Pancreas (tissue), 10 donors: ENCODE measurements at regions not wholly inside any gene's neighbourhood (a gene's known extent, or its start where the extent isn't known, plus 50 kb on each side); places are given as distances from the start of the nearest gene placed in this dataset.

ENCODE experiments used
- ATAC-seq, 4 donors: fragments of 200-7000 bp; cut with Tn5 transposase; one replicate each; pipeline versions ENCODE4 v1.8.0 to v1.9.1; 2020; ENCODE audit warnings: mild to moderate bottlenecking in 4 of 4, moderate library complexity in 4 of 4
- DNase-seq, 6 donors: peaks; one replicate each; pipeline ENCODE4 v3.0.0-alpha.2; 2020
- FAIRE-seq: peaks from 2 replicates; lab custom pipeline; 2012; peaks lifted over from hg19 to GRCh38; lab: Jason Lieb, UNC
- H3K27ac ChIP-seq, 4 donors: fragments of 200-600 bp; sonication (generic); 1 replicate in 3 of 4; 2 replicates in 1 of 4; pipeline versions ENCODE4 v1.5.0 to v1.8.0; 2020
- H3K27me3 ChIP-seq, 4 donors: fragments of 200-600 bp; one replicate each; pipeline ENCODE4 v1.8.0; 2021
- H3K36me3 ChIP-seq, 3 donors: fragments of 200-600 bp; sonication (generic) in 1 of 3; one replicate each; pipeline versions ENCODE4 v1.5.0 to v1.8.0; 2020 to 2021
- H3K4me1 ChIP-seq, 3 donors: fragments of 200-600 bp; one replicate each; pipeline ENCODE4 v1.8.0; 2021
- H3K4me3 ChIP-seq, 4 donors: fragments of 200-600 bp; sonication (generic) in 2 of 4; one replicate each; pipeline versions ENCODE4 v1.5.0 to v1.8.0; 2020 to 2021
- H3K9me3 ChIP-seq, 4 donors: fragments of 200-600 bp; one replicate each; pipeline ENCODE4 v1.8.0; 2021
- WGBS, 2 donors: extraction: QIAGEN DNeasy Blood & Tissue Kit; methylation state at CpG; one replicate each; pipeline ENCODE4 v1.1.7; 2013; 5-methylcytosine and 5-hydroxymethylcytosine counted together
- intact Hi-C, 3 donors: fragments of 100-400 bp; cut with DNase I; formaldehyde crosslinking; loops; one replicate each; pipeline versions ENCODE4 v1.11.1 to v1.14.2; 2022
- TF ChIP-seq, protein P1 (sequence below), 4 donors: fragments of 200-600 bp; sonication (generic) in 3 of 4; IDR thresholded peaks; one replicate each; pipeline versions ENCODE4 v1.5.0 to v1.8.0; 2021; ENCODE audit warnings: antibody characterized with exemption in 4 of 4
- donor health status: healthy with polysubstance abuse.
- donor health status: DM: no; HTN: no; CAD: no; lungs with moderate emphysema.
- donor health status: DM: no; HTN: no; CAD: no.
- donor health status: control.
- donor health status: control.
- donor health status: Bipolar disorder and iron deficiency.
- donor health status: DM: yes; HTN: yes; CAD: no.
- donor health status: DM: no; HTN: no; CAD: no.
- donor health status: DM: no; HTN: no; CAD: no.
- donor health status: DM: yes; HTN: yes; CAD: no.

- no peak overlapping the region for H3K4me3 ChIP-seq
- no peaks in the 10 kb centered on the region for H3K9me3 ChIP-seq
- no peak for ATAC-seq
- TF ChIP-seq, protein P1, sequence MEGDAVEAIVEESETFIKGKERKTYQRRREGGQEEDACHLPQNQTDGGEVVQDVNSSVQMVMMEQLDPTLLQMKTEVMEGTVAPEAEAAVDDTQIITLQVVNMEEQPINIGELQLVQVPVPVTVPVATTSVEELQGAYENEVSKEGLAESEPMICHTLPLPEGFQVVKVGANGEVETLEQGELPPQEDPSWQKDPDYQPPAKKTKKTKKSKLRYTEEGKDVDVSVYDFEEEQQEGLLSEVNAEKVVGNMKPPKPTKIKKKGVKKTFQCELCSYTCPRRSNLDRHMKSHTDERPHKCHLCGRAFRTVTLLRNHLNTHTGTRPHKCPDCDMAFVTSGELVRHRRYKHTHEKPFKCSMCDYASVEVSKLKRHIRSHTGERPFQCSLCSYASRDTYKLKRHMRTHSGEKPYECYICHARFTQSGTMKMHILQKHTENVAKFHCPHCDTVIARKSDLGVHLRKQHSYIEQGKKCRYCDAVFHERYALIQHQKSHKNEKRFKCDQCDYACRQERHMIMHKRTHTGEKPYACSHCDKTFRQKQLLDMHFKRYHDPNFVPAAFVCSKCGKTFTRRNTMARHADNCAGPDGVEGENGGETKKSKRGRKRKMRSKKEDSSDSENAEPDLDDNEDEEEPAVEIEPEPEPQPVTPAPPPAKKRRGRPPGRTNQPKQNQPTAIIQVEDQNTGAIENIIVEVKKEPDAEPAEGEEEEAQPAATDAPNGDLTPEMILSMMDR (IDR thresholded peaks at IDR 0.05): no peak
- no peaks in the 10 kb centered on the region for H3K4me1 ChIP-seq
- H3K27ac ChIP-seq: no peak overlapping the region
- no peak for FAIRE-seq
- no peaks in the 10 kb centered on the region for H3K36me3 ChIP-seq
- DNase-seq: no peak
- no peaks in the 10 kb centered on the region for H3K27me3 ChIP-seq
- intact Hi-C loops: no loop called here
Observed at GRCh38 chr5:98557916-98558315, 215.5 kb upstream of the RGMB start.

- 17 to 23% methylated on average over 2 of the region's 2 CpGs for WGBS, 2 donors
- H3K27me3 ChIP-seq: no peaks in the 10 kb centered on the region
- ATAC-seq (peak in 3 of 4 donors; percentile 48 to 62 (median 55)), FAIRE-seq (no peak), DNase-seq (no peak)
- no peaks in the 10 kb centered on the region for H3K36me3 ChIP-seq
- no peaks in the 10 kb centered on the region for H3K9me3 ChIP-seq
- no peak overlapping the region for H3K4me3 ChIP-seq
- TF ChIP-seq, protein P1 (IDR thresholded peaks at IDR 0.05): no peak
- H3K4me1 ChIP-seq: no peaks in the 10 kb centered on the region
- no peak overlapping the region for H3K27ac ChIP-seq
- intact Hi-C loops: no loop called here
Observed at GRCh38 chr5:98563885-98564653, 209.4 kb upstream of the RGMB start.

DNA sequence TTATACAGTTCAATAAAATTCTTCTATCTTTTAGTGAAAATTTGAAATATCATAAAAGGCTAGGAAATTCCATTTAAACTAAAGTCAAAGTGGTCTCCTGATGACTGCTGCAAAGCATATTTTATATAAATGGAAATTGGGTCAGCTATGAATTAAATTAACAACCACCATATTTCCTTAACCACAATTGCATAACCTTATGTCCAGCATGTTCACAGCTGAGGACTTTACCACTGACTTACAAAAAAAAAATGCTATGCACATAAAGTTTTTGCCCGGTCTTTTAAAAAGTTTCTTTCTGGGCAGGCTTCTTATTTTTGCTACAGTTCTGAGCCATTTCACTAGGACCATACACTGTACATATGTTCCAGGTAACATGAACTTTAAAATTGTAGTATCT, 208.6 kb upstream of the RGMB start:
- Histone ChIP-seq H3K9me3 (no peaks in the 10 kb centered on the region), H3K36me3 (no peaks in the 10 kb centered on the region), H3K4me1 (peaks cover 0 to 2% (median 0%) of the 10 kb centered on the region in 3 donors), H3K27me3 (no peaks in the 10 kb centered on the region), H3K27ac (no peak overlapping the region), H3K4me3 (no peak overlapping the region)
- intact Hi-C loops: no loop called here
- WGBS, 2 donors: 97 to 98% methylated on average over 1 of the region's 1 CpG
- TF ChIP-seq, protein P1 (IDR thresholded peaks at IDR 0.05): no peak
- DNase-seq (no peak), ATAC-seq (no peak), FAIRE-seq (no peak)

DNA sequence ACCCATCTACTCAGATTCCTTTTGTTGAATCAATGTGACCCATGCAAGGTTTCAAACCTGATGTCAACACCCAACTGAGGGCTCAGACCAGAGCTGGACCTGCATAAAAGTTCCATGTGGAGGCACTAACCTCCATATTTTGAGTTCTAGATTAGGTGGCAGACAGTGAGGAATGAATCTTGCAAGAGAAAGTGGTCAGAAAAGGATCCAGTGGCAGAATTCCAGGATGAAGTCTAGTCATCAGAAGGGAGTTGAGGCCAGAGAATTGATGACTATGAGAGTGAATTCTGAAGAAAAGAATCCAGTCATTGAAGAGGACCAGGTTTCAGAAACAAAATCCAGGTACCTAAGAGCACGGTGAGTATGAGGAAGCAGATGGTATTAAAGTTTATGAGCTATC, 205.1 kb upstream of the RGMB start:
- intact Hi-C loops: no loop called here
- 93 to 100% methylated on average over 1 of the region's 1 CpG for WGBS, 2 donors
- H3K9me3 ChIP-seq: no peaks in the 10 kb centered on the region
- DNase-seq (no peak), FAIRE-seq (no peak), ATAC-seq (no peak)
- no peaks in the 10 kb centered on the region for H3K27me3 ChIP-seq
- peaks cover 0 to 7% (median 0%) of the 10 kb centered on the region in 3 donors for H3K4me1 ChIP-seq
- no peak overlapping the region for H3K4me3 ChIP-seq
- TF ChIP-seq, protein P1 (IDR thresholded peaks at IDR 0.05): no peak
- no peak overlapping the region for H3K27ac ChIP-seq
- H3K36me3 ChIP-seq: no peaks in the 10 kb centered on the region

DNA sequence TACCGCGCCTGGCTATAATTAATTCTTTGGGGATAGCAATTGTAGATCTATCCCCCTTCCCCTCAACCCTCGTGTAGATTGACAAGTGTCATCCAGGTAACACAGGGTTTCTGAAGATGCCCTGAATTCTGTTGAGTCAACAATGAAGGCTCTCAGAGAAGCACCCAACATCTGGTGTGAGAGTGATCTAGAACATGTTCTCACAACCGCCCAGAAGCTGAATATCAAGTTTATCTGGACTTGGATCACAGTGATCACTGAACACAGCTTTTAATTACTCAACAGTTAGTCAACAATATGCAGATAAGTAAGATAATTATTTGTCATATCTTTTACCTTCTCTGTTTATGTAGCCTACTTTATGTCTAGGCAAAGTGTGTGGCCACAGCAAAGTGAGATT, 204.2 kb upstream of the RGMB start:
- peaks cover 0 to 7% (median 0%) of the 10 kb centered on the region in 3 donors for H3K4me1 ChIP-seq
- no peaks in the 10 kb centered on the region for H3K9me3 ChIP-seq
- no peaks in the 10 kb centered on the region for H3K36me3 ChIP-seq
- 85 to 92% methylated on average over 4 of the region's 4 CpGs for WGBS, 2 donors
- H3K27ac ChIP-seq: no peak overlapping the region
- no peak overlapping the region for H3K4me3 ChIP-seq
- H3K27me3 ChIP-seq: no peaks in the 10 kb centered on the region
- no peak for FAIRE-seq
- TF ChIP-seq, protein P1 (IDR thresholded peaks at IDR 0.05): no peak
- DNase-seq: no peak
- intact Hi-C loops: no loop called here
- no peak for ATAC-seq
